Endodermal cell (in vitro differentiated cells): ENCODE measurements at regions not wholly inside any gene's neighbourhood (a gene's known extent, or its start where the extent isn't known, plus 50 kb on each side); places are given as distances from the start of the nearest gene placed in this dataset.

ENCODE experiments used
- DNase-seq: peaks from one replicate; pipeline ENCODE4 v3.0.0-alpha.2; 2017
- H3K27ac ChIP-seq: 2 replicates; pipeline ENCODE4 v1.5.1; 2013; ENCODE audit warnings: mild to moderate bottlenecking, low read depth, low read length, moderate library complexity
- H3K27me3 ChIP-seq: 2 replicates; pipeline ENCODE4 v1.6.1; 2013; ENCODE audit warnings: mild to moderate bottlenecking, low read length, moderate library complexity; ENCODE audit not compliant: insufficient read depth, control insufficient read depth, poor library complexity, severe bottlenecking
- H3K36me3 ChIP-seq: 2 replicates; pipeline ENCODE4 v1.7.0; 2013; ENCODE audit warnings: mild to moderate bottlenecking, low read length, moderate library complexity; ENCODE audit not compliant: control insufficient read depth, insufficient read depth
- H3K4me1 ChIP-seq: one replicate; pipeline ENCODE4 v1.7.0; 2013; ENCODE audit warnings: low read length; ENCODE audit not compliant: control insufficient read depth, insufficient read depth
- H3K4me3 ChIP-seq: 2 replicates; pipeline ENCODE4 v1.5.1; 2013; ENCODE audit warnings: mild to moderate bottlenecking, low read length, moderate library complexity
- H3K9ac ChIP-seq: 2 replicates; pipeline ENCODE4 v1.6.1; 2013; ENCODE audit warnings: mild to moderate bottlenecking, low read length, moderate library complexity; ENCODE audit not compliant: poor library complexity, severe bottlenecking; ENCODE audit errors: extremely low read depth
- H3K9me3 ChIP-seq: 2 replicates; pipeline ENCODE4 v1.6.1; 2013; ENCODE audit warnings: mild to moderate bottlenecking, low read length, moderate library complexity; ENCODE audit not compliant: control insufficient read depth
- H3K27ac Mint-ChIP-seq: 2 replicates; pipeline ENCODE4 v1.8.0; 2020; ENCODE audit warnings: mixed read lengths
- H3K27me3 Mint-ChIP-seq: 2 replicates; pipeline ENCODE4 v1.8.0; 2021; ENCODE audit warnings: mild to moderate bottlenecking, mixed read lengths; ENCODE audit not compliant: insufficient read depth
- H3K36me3 Mint-ChIP-seq: 2 replicates; pipeline ENCODE4 v1.8.0; 2020; ENCODE audit warnings: low read depth, mixed read lengths
- H3K4me1 Mint-ChIP-seq: 2 replicates; pipeline ENCODE4 v1.8.0; 2020; ENCODE audit warnings: mixed read lengths
- H3K4me3 Mint-ChIP-seq: 2 replicates; pipeline ENCODE4 v1.8.0; 2020; ENCODE audit warnings: mild to moderate bottlenecking, moderate library complexity, mixed read lengths
- H3K9me3 Mint-ChIP-seq: 2 replicates; pipeline ENCODE4 v1.8.0; 2020; ENCODE audit warnings: mild to moderate bottlenecking, mixed read lengths
- WGBS, 2 experiments: methylation state at CpG; one replicate each; pipeline versions ENCODE4 v1.1.5 to v1.1.7; 2013; ENCODE audit warnings: missing lambda C conversion rate in 2 of 2, mixed read lengths in 1 of 2; ENCODE audit not compliant: insufficient coverage in 1 of 2, insufficient read length in 1 of 2; 5-methylcytosine and 5-hydroxymethylcytosine counted together
- TF ChIP-seq, protein P1 (sequence below): fragments of 200-600 bp; sonication (generic); conservative IDR thresholded peaks from 2 replicates; pipeline ENCODE4 v1.5.0; 2021; ENCODE audit warnings: antibody characterized with exemption, mild to moderate bottlenecking

DNA sequence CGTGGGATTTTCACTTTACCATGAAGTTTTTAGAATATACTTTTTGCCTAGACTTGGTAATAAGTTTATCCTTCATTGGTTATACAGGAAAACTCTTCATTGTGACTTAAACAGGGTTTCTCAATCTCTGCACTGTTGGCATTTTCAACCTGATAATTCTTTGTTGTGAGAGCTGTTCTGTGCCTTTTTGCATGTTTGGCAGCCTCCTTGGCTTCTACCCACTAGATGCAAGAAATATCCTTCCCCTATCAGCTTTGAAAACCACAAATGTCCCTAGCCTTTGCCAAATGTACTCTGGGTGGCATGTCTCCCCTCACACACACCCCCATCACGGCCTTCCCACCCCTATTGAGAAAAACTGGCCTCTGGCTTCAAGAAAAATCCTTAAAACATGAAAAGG, 180.9 kb downstream of the ESM1 start:
- H3K4me3 Mint-ChIP-seq, result no peak overlapping the region
- H3K27me3 Mint-ChIP-seq, result no peaks in the 10 kb centered on the region
- Histone ChIP-seq H3K9ac (no peak overlapping the region), H3K4me3 (no peak overlapping the region), H3K27me3 (no peaks in the 10 kb centered on the region), H3K36me3 (no peaks in the 10 kb centered on the region), H3K4me1 (no peaks in the 10 kb centered on the region), H3K27ac (no peak overlapping the region), H3K9me3 (peaks cover 6% of the 10 kb centered on the region)
- peaks cover 4% of the 10 kb centered on the region for H3K36me3 Mint-ChIP-seq
- WGBS, 2 experiments, result 97% methylated on average over 2 of the region's 2 CpGs; no CpG with 5 or more reads in 1 of the 2 experiments
- TF ChIP-seq, protein P1, sequence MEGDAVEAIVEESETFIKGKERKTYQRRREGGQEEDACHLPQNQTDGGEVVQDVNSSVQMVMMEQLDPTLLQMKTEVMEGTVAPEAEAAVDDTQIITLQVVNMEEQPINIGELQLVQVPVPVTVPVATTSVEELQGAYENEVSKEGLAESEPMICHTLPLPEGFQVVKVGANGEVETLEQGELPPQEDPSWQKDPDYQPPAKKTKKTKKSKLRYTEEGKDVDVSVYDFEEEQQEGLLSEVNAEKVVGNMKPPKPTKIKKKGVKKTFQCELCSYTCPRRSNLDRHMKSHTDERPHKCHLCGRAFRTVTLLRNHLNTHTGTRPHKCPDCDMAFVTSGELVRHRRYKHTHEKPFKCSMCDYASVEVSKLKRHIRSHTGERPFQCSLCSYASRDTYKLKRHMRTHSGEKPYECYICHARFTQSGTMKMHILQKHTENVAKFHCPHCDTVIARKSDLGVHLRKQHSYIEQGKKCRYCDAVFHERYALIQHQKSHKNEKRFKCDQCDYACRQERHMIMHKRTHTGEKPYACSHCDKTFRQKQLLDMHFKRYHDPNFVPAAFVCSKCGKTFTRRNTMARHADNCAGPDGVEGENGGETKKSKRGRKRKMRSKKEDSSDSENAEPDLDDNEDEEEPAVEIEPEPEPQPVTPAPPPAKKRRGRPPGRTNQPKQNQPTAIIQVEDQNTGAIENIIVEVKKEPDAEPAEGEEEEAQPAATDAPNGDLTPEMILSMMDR, result no peak
- DNase-seq, result no peak
- no peak overlapping the region for H3K27ac Mint-ChIP-seq
- H3K9me3 Mint-ChIP-seq, result peaks cover 21% of the 10 kb centered on the region
- no peaks in the 10 kb centered on the region for H3K4me1 Mint-ChIP-seq

DNA sequence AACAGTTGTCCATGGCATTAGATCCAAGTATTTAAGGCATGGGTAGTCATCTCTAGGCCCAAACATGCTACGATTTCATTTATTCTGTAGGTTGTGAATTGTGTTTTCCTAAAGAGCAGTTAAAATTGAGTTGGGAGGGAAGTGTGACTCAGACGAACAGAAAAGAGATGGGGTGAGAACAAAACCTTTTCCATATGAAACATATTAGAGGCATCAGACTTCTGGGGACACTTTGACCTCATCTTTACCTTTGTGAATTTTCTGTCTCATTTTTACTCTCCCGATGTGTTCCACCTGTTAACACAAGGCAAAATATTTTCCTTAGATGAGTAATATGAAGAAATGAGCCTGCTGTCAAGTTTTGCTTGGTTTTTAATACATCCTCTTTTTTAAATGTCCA, 181.3 kb downstream of the ESM1 start:
- Histone ChIP-seq H3K36me3 (no peaks in the 10 kb centered on the region), H3K27ac (no peak overlapping the region), H3K4me1 (no peaks in the 10 kb centered on the region), H3K9me3 (peaks cover 6% of the 10 kb centered on the region), H3K4me3 (no peak overlapping the region), H3K27me3 (no peaks in the 10 kb centered on the region), H3K9ac (no peak overlapping the region)
- no peak for DNase-seq
- H3K27ac Mint-ChIP-seq, result no peak overlapping the region
- H3K4me1 Mint-ChIP-seq, result no peaks in the 10 kb centered on the region
- TF ChIP-seq, protein P1, result no peak
- H3K4me3 Mint-ChIP-seq, result no peak overlapping the region
- H3K9me3 Mint-ChIP-seq, result peaks cover 17% of the 10 kb centered on the region
- WGBS, 2 experiments, result 92% methylated on average over 3 of the region's 3 CpGs; no CpG with 5 or more reads in 1 of the 2 experiments
- H3K27me3 Mint-ChIP-seq, result no peaks in the 10 kb centered on the region
- peaks cover 2% of the 10 kb centered on the region for H3K36me3 Mint-ChIP-seq

DNA sequence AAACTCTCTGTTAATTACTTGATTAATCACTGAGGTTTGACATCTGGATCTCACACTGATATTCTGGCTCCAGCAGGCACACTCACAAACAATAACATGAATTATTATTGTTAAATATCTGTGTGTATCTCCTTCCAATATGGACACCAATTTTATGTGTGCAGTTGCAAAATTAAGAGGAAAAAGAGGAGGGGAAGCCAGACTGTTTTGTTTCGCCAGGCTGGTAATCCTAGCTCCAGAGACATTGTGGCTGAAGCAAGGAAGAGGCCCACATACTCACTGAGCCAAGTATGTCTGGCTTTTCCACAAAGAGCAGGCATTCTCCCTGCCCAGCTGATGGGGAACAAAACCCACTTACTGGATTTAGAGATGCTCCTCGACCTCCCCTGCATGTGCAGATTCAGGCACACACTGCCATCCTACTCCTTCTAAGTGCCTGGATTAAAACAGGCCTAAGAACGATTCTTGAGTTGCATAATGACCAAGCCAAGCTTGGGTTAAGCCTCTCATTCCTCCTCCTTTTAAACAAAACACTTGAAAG, 181.9 kb downstream of the ESM1 start:
- Mint-ChIP-seq H3K4me1 (no peaks in the 10 kb centered on the region), H3K27me3 (no peaks in the 10 kb centered on the region), H3K4me3 (no peak overlapping the region), H3K9me3 (peaks cover 11% of the 10 kb centered on the region), H3K27ac (no peak overlapping the region), H3K36me3 (no peaks in the 10 kb centered on the region)
- Histone ChIP-seq H3K27ac (no peak overlapping the region), H3K9ac (no peak overlapping the region), H3K27me3 (no peaks in the 10 kb centered on the region), H3K9me3 (peaks cover 3% of the 10 kb centered on the region), H3K36me3 (no peaks in the 10 kb centered on the region), H3K4me3 (no peak overlapping the region), H3K4me1 (no peaks in the 10 kb centered on the region)
- WGBS, 2 experiments, result 85 to 94% methylated on average over 2 to 3 of the region's 3 CpGs
- no peak for DNase-seq
- TF ChIP-seq, protein P1, result no peak
